ENCODE measurements at regions not wholly inside any gene's neighbourhood (a gene's known extent, or its start where the extent isn't known, plus 50 kb on each side); places are given as distances from the start of the nearest gene placed in this dataset.

DNA sequence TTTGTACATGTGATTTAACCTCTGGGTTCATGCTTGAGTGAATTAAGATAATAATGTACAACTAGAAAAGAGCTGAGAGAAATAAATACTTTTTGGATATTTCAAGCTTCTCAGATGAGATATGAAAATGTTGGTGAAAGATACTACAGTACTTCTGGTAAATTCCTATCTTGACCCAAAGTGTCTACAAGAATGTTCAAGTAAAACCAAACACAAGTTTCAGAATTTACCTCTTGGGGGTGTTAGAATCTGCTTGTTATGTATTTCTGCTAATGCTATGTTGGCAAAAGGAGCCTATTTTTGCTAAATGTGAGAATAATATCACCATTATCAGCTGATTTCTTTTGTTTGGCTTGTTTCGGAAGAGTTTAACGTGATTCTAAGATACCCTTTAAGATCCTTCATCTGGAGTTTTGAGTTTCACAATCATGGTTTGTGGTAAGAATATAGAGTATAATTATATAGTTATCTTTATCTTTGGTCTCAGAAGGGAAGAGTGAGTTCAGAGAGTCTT, 388.5 kb downstream of the LMO4 start:
- ATAC-seq, result no peak
- TF ChIP-seq ZNF70 (CRISPR knock-in tag; IDR thresholded peaks at IDR 0.05) (no peak), RARB (CRISPR knock-in tag; IDR thresholded peaks at IDR 0.05) (no peak), ZFP30 (CRISPR knock-in tag; IDR thresholded peaks at IDR 0.05) (no peak), BACH2 (CRISPR knock-in tag; IDR thresholded peaks at IDR 0.05; ENCODE audit: borderline replicate concordance) (no peak), TOX (CRISPR knock-in tag; IDR thresholded peaks at IDR 0.05; ENCODE audit: borderline replicate concordance) (no peak), ESRRG (CRISPR knock-in tag; IDR thresholded peaks at IDR 0.05) (no peak), ZC3H10 (CRISPR knock-in tag; IDR thresholded peaks at IDR 0.05) (no peak), ISL1 (CRISPR knock-in tag; IDR thresholded peaks at IDR 0.05) (no peak), OSR1 (CRISPR knock-in tag; IDR thresholded peaks at IDR 0.05) (no peak)
- TF ChIP-seq, protein P1, sequence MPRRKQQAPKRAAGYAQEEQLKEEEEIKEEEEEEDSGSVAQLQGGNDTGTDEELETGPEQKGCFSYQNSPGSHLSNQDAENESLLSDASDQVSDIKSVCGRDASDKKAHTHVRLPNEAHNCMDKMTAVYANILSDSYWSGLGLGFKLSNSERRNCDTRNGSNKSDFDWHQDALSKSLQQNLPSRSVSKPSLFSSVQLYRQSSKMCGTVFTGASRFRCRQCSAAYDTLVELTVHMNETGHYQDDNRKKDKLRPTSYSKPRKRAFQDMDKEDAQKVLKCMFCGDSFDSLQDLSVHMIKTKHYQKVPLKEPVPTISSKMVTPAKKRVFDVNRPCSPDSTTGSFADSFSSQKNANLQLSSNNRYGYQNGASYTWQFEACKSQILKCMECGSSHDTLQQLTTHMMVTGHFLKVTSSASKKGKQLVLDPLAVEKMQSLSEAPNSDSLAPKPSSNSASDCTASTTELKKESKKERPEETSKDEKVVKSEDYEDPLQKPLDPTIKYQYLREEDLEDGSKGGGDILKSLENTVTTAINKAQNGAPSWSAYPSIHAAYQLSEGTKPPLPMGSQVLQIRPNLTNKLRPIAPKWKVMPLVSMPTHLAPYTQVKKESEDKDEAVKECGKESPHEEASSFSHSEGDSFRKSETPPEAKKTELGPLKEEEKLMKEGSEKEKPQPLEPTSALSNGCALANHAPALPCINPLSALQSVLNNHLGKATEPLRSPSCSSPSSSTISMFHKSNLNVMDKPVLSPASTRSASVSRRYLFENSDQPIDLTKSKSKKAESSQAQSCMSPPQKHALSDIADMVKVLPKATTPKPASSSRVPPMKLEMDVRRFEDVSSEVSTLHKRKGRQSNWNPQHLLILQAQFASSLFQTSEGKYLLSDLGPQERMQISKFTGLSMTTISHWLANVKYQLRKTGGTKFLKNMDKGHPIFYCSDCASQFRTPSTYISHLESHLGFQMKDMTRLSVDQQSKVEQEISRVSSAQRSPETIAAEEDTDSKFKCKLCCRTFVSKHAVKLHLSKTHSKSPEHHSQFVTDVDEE (CRISPR knock-in tag; IDR thresholded peaks at IDR 0.05), result no peak

DNA sequence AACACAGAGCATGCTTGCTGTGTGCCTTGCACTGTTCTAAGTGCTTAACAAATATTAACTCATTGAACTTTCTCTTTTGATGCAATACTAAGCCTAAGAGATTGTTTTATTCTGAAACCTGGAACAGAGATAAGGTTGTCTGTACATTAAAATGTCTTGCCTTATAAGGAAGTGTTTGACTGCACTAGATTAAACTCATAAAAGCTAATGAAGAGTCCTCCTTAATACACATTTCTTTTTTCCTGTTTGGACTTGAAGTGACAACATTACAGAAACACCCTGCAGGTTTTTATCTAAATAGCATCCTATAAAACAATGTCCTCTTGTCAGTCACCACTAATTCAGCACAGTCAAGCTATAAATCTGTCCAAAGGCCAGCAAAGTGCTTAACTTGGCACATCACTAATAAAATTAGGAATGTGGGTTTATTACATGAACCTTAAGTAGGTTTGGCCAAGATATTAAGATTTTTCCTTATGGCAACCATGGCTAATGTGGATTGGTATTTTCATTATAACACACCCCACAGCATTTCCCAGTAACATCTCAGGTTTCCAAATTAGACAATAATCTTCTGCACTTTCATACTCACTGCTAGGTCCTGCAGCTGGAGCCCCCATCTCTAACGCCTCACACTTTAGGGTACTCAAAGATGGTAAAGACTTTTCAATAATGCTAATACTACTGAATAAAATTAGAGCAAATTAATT, 389.7 kb downstream of the LMO4 start:
- no peak; the same call in 2 of the 3 replicates for ATAC-seq
- TF ChIP-seq ESRRG (CRISPR knock-in tag; IDR thresholded peaks at IDR 0.05) (no peak), ZC3H10 (CRISPR knock-in tag; IDR thresholded peaks at IDR 0.05) (no peak), OSR1 (CRISPR knock-in tag; IDR thresholded peaks at IDR 0.05) (no peak), TOX (CRISPR knock-in tag; IDR thresholded peaks at IDR 0.05; ENCODE audit: borderline replicate concordance) (no peak)
- TF ChIP-seq, protein P2, sequence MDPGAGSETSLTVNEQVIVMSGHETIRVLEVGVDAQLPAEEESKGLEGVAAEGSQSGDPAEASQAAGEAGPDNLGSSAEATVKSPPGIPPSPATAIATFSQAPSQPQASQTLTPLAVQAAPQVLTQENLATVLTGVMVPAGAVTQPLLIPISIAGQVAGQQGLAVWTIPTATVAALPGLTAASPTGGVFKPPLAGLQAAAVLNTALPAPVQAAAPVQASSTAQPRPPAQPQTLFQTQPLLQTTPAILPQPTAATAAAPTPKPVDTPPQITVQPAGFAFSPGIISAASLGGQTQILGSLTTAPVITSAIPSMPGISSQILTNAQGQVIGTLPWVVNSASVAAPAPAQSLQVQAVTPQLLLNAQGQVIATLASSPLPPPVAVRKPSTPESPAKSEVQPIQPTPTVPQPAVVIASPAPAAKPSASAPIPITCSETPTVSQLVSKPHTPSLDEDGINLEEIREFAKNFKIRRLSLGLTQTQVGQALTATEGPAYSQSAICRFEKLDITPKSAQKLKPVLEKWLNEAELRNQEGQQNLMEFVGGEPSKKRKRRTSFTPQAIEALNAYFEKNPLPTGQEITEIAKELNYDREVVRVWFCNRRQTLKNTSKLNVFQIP (CRISPR knock-in tag; IDR thresholded peaks at IDR 0.05; ENCODE audit: borderline replicate concordance, low read depth), result no peak

DNA sequence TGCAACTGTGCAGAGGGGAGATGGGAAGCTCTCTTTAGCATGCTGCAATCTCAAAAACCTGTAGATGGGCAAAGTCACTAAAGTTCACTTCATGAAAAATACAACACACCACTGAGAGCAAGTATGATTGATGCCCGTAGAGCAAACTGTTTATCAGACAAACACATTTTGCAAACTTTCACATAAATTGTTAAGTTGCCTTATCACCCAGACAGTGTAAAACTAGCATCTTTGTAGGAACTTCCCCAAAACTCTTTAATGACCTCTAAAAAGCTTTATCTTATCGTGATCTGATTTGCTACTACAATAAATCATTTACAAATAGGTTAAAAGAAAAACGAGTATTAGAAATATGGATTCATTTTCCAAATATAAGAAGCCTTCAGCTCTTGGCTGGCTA, 391.0 kb downstream of the LMO4 start:
- ATAC-seq, result no peak
- TF ChIP-seq, protein P1 (CRISPR knock-in tag; IDR thresholded peaks at IDR 0.05), result no peak
- TF ChIP-seq OSR1 (CRISPR knock-in tag; IDR thresholded peaks at IDR 0.05), result no peak
- TF ChIP-seq, protein P3, sequence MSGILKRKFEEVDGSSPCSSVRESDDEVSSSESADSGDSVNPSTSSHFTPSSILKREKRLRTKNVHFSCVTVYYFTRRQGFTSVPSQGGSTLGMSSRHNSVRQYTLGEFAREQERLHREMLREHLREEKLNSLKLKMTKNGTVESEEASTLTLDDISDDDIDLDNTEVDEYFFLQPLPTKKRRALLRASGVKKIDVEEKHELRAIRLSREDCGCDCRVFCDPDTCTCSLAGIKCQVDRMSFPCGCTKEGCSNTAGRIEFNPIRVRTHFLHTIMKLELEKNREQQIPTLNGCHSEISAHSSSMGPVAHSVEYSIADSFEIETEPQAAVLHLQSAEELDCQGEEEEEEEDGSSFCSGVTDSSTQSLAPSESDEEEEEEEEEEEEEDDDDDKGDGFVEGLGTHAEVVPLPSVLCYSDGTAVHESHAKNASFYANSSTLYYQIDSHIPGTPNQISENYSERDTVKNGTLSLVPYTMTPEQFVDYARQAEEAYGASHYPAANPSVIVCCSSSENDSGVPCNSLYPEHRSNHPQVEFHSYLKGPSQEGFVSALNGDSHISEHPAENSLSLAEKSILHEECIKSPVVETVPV (CRISPR knock-in tag; IDR thresholded peaks at IDR 0.05), result no peak
- TF ChIP-seq ZFP30 (CRISPR knock-in tag; IDR thresholded peaks at IDR 0.05), result no peak
- TF ChIP-seq RARB (CRISPR knock-in tag; IDR thresholded peaks at IDR 0.05), result no peak
- TF ChIP-seq ZNF565 (CRISPR knock-in tag; conservative IDR thresholded peaks at IDR 0.05; ENCODE audit: low read depth), result no peak
- TF ChIP-seq ZFP3 (CRISPR knock-in tag; IDR thresholded peaks at IDR 0.05), result no peak

DNA sequence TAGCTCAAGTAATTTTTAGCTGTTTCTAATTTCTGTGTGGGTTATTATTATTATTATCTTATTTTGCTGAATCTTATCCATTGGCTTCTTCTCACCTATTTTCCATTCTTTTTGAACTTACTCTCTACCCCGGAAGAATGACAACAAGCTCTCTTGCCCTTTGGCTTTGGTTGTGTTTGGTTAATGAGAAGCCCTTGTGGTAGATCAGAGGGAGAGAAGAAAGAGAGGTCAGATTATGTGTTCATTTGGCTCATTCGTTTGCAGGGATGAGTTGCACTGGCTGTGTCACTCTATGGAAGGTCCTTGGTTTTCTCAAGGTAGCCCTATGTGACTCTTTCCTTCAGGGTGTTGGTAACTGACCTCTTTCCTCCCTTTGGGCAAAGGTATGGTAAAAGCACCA, 391.9 kb downstream of the LMO4 start:
- no peak for ATAC-seq
- TF ChIP-seq, protein P2 (CRISPR knock-in tag; IDR thresholded peaks at IDR 0.05; ENCODE audit: borderline replicate concordance, low read depth), result no peak
- TF ChIP-seq ZFP30 (CRISPR knock-in tag; IDR thresholded peaks at IDR 0.05) (no peak), ZNF565 (CRISPR knock-in tag; conservative IDR thresholded peaks at IDR 0.05; ENCODE audit: low read depth) (no peak), OSR1 (CRISPR knock-in tag; IDR thresholded peaks at IDR 0.05) (no peak), TOX (CRISPR knock-in tag; IDR thresholded peaks at IDR 0.05; ENCODE audit: borderline replicate concordance) (no peak), GLIS3 (CRISPR knock-in tag; IDR thresholded peaks at IDR 0.05) (no peak)
- TF ChIP-seq, protein P3 (CRISPR knock-in tag; IDR thresholded peaks at IDR 0.05), result no peak
- TF ChIP-seq, protein P1 (CRISPR knock-in tag; IDR thresholded peaks at IDR 0.05), result no peak
